H1 (cell line): ENCODE measurements at regions not wholly inside any gene's neighbourhood (a gene's known extent, or its start where the extent isn't known, plus 50 kb on each side); places are given as distances from the start of the nearest gene placed in this dataset.

ENCODE experiments used
- BRCA1 ChIP-seq: IDR thresholded peaks from 2 replicates; pipeline ENCODE4 v1.6.1; 2012; ENCODE audit warnings: low read depth, low read length, improper control_type of control experiment
- RBBP5 ChIP-seq: IDR thresholded peaks from 2 replicates; pipeline ENCODE4 v1.7.1; 2012; ENCODE audit warnings: low read depth, mild to moderate bottlenecking, inconsistent platforms, low read length, moderate library complexity, borderline replicate concordance
- RFX5 ChIP-seq: IDR thresholded peaks from 2 replicates; pipeline ENCODE4 v1.6.1; 2011; ENCODE audit warnings: low read depth, low read length, improper control_type of control experiment, borderline replicate concordance
- TAF1 ChIP-seq: IDR thresholded peaks from 2 replicates; pipeline ENCODE4 v1.6.1; 2011; ENCODE audit warnings: mild to moderate bottlenecking, low read depth, low read length

GRCh38 chr10:6892864-6893263 is 312.8 kb upstream of the PRKCQ start (continued):
- TF ChIP-seq RFX5, result no peak
- TF ChIP-seq TAF1, result no peak
- no peak for TF ChIP-seq RBBP5
- no peak for TF ChIP-seq BRCA1
- TF ChIP-seq, all 59 proteins: peak for 0
